OCI-LY1 (cell line): ENCODE measurements at regions not wholly inside any gene's neighbourhood (a gene's known extent, or its start where the extent isn't known, plus 50 kb on each side); places are given as distances from the start of the nearest gene placed in this dataset.

Source experiments
- H2AFZ ChIP-seq: fragments of 200-600 bp; sonication (generic), shearing (Covaris generic); 2 replicates; pipeline ENCODE4 v1.6.0; 2014; ENCODE audit warnings: antibody characterized with exemption, mild to moderate bottlenecking, low read length
- H3F3A ChIP-seq: fragments of 200-600 bp; sonication (generic), shearing (Covaris generic); 2 replicates; pipeline ENCODE4 v1.6.0; 2014; ENCODE audit warnings: mild to moderate bottlenecking, antibody characterized with exemption, low read length, moderate library complexity; ENCODE audit not compliant: insufficient read depth
- H3K27ac ChIP-seq: fragments of 200-600 bp; sonication (generic); 2 replicates; pipeline ENCODE4 v1.5.1; 2014; ENCODE audit warnings: low read length, mixed run types, mild to moderate bottlenecking, low read depth; ENCODE audit not compliant: poor library complexity, severe bottlenecking
- H3K27me3 ChIP-seq: fragments of 200-600 bp; sonication (generic); 2 replicates; pipeline ENCODE4 v1.6.0; 2014; ENCODE audit warnings: antibody characterized with exemption, mild to moderate bottlenecking, low read length, moderate library complexity; ENCODE audit not compliant: insufficient read depth
- H3K36me3 ChIP-seq: fragments of 200-600 bp; sonication (generic); 2 replicates; pipeline ENCODE4 v1.6.1; 2014; ENCODE audit warnings: mild to moderate bottlenecking, antibody characterized with exemption, low read length, moderate library complexity, mixed read lengths; ENCODE audit not compliant: insufficient read depth
- H3K4me1 ChIP-seq: fragments of 200-600 bp; sonication (generic); 2 replicates; pipeline ENCODE4 v1.5.1; 2014; ENCODE audit warnings: mild to moderate bottlenecking, low read length, moderate library complexity; ENCODE audit not compliant: insufficient read depth, severe bottlenecking
- H3K4me2 ChIP-seq: fragments of 200-600 bp; sonication (generic), shearing (Covaris generic); 2 replicates; pipeline ENCODE4 v1.6.1; 2014; ENCODE audit warnings: low read length
- H3K4me3 ChIP-seq: fragments of 200-600 bp; sonication (generic); 2 replicates; pipeline ENCODE4 v1.5.1; 2014; ENCODE audit warnings: low read length, low read depth, mild to moderate bottlenecking, mixed read lengths; ENCODE audit not compliant: poor library complexity, severe bottlenecking
- H3K79me2 ChIP-seq: fragments of 200-600 bp; shearing (Covaris generic); 2 replicates; pipeline ENCODE4 v1.6.1; 2016; ENCODE audit warnings: mixed run types, low read length, mixed read lengths; ENCODE audit not compliant: insufficient read depth
- H3K9ac ChIP-seq: fragments of 200-600 bp; sonication (generic), shearing (Covaris generic); 2 replicates; pipeline ENCODE4 v1.6.1; 2014; ENCODE audit warnings: mild to moderate bottlenecking, low read length, mixed read lengths
- H3K9me2 ChIP-seq: fragments of 200-600 bp; sonication (generic), shearing (Covaris generic); 2 replicates; pipeline ENCODE4 v1.6.1; 2014; ENCODE audit warnings: low read depth, mild to moderate bottlenecking, low read length, mixed read lengths
- H3K9me3 ChIP-seq: fragments of 200-600 bp; shearing (Covaris generic); 2 replicates; pipeline ENCODE4 v1.6.1; 2014; ENCODE audit warnings: low read length, mixed read lengths
- H4K20me1 ChIP-seq: fragments of 200-600 bp; sonication (generic), shearing (Covaris generic); 2 replicates; pipeline ENCODE4 v1.6.0; 2016; ENCODE audit warnings: mild to moderate bottlenecking, low read length; ENCODE audit not compliant: insufficient read depth
- EZH2 ChIP-seq: fragments of 200-600 bp; sonication (generic), shearing (Covaris generic); IDR thresholded peaks from 2 replicates; pipeline ENCODE4 v1.8.0; 2017; ENCODE audit warnings: borderline replicate concordance, mixed run types, mild to moderate bottlenecking, antibody characterized with exemption, low read length, moderate library complexity, mixed read lengths
- TF ChIP-seq, protein P1 (sequence below): fragments of 200-600 bp; sonication (generic), shearing (Covaris generic); IDR thresholded peaks from 2 replicates; pipeline ENCODE4 v1.5.1; 2017; ENCODE audit warnings: mild to moderate bottlenecking, antibody characterized with exemption, low read length, moderate library complexity, mixed read lengths

DNA sequence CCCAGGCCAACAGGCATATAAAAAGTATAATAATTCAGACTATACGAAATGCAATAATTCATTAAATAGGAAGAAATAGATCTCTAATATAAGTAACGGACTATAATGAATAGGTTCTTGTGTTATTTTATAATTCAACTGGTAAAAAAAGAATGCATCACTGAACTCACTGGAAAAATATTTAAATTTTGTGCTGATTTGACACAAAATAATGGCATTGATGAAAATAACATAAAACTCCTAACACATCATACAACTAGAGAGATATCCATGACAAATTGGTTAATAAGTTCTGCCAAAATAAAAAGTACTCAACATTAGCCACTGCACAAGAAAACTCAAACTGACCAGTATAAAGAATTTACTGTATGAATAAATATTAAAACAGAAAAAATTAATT lies 57.1 kb upstream of the RAB4A start:
- Histone ChIP-seq H3K9ac (no peak overlapping the region), H3K4me3 (no peak overlapping the region), H3K27ac (no peak overlapping the region), H3K9me2 (no peaks in the 10 kb centered on the region), H3F3A (no peaks in the 10 kb centered on the region), H3K4me1 (no peaks in the 10 kb centered on the region), H2AFZ (no peak overlapping the region), H4K20me1 (no peaks in the 10 kb centered on the region), H3K27me3 (no peaks in the 10 kb centered on the region), H3K79me2 (no peaks in the 10 kb centered on the region), H3K9me3 (no peaks in the 10 kb centered on the region), H3K4me2 (no peak overlapping the region), H3K36me3 (no peaks in the 10 kb centered on the region)
- TF ChIP-seq EZH2, result no peak
- TF ChIP-seq, protein P1, sequence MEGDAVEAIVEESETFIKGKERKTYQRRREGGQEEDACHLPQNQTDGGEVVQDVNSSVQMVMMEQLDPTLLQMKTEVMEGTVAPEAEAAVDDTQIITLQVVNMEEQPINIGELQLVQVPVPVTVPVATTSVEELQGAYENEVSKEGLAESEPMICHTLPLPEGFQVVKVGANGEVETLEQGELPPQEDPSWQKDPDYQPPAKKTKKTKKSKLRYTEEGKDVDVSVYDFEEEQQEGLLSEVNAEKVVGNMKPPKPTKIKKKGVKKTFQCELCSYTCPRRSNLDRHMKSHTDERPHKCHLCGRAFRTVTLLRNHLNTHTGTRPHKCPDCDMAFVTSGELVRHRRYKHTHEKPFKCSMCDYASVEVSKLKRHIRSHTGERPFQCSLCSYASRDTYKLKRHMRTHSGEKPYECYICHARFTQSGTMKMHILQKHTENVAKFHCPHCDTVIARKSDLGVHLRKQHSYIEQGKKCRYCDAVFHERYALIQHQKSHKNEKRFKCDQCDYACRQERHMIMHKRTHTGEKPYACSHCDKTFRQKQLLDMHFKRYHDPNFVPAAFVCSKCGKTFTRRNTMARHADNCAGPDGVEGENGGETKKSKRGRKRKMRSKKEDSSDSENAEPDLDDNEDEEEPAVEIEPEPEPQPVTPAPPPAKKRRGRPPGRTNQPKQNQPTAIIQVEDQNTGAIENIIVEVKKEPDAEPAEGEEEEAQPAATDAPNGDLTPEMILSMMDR, result no peak

- Histone ChIP-seq H4K20me1 (no peaks in the 10 kb centered on the region), H3K9me3 (no peaks in the 10 kb centered on the region), H3K27me3 (no peaks in the 10 kb centered on the region; the same call in 1 of the 2 replicates), H3K4me3 (no peak overlapping the region), H3K9me2 (no peaks in the 10 kb centered on the region), H3K79me2 (no peaks in the 10 kb centered on the region), H3K4me2 (no peak overlapping the region), H3K9ac (no peak overlapping the region), H3K4me1 (no peaks in the 10 kb centered on the region), H3K36me3 (no peaks in the 10 kb centered on the region), H3K27ac (no peak overlapping the region), H3F3A (no peaks in the 10 kb centered on the region), H2AFZ (no peak overlapping the region)
- no peak for TF ChIP-seq EZH2
- TF ChIP-seq, protein P1, result no peak
These were observed 53.2 kb upstream of the RAB4A start for GRCh38 chr1:229217716-229218115.

GRCh38 chr1:229218612-229219025 lies 52.3 kb upstream of the RAB4A start:
- H3K9ac ChIP-seq, result no peak overlapping the region
- H3K4me2 ChIP-seq, result no peak overlapping the region
- H3K36me3 ChIP-seq, result no peaks in the 10 kb centered on the region
- no peaks in the 10 kb centered on the region for H3K9me2 ChIP-seq
- H3K4me3 ChIP-seq, result no peak overlapping the region
- H4K20me1 ChIP-seq, result no peaks in the 10 kb centered on the region
- H3K79me2 ChIP-seq, result no peaks in the 10 kb centered on the region
- H3K27me3 ChIP-seq, result no peaks in the 10 kb centered on the region; the same call in 1 of the 2 replicates
- H3K27ac ChIP-seq, result no peak overlapping the region
- TF ChIP-seq, protein P1, result no peak
- no peak for TF ChIP-seq EZH2
- H3K9me3 ChIP-seq, result no peaks in the 10 kb centered on the region
- no peaks in the 10 kb centered on the region for H3K4me1 ChIP-seq
- H3F3A ChIP-seq, result no peaks in the 10 kb centered on the region
- no peak overlapping the region for H2AFZ ChIP-seq
